ENCODE measurements at regions not wholly inside any gene's neighbourhood (a gene's known extent, or its start where the extent isn't known, plus 50 kb on each side); places are given as distances from the start of the nearest gene placed in this dataset.
"Not testable (repeated sequence)": the region's sequence is repeated elsewhere in the genome, so short reads cannot be mapped to it uniquely, and the experiment has no call there.

DNA sequence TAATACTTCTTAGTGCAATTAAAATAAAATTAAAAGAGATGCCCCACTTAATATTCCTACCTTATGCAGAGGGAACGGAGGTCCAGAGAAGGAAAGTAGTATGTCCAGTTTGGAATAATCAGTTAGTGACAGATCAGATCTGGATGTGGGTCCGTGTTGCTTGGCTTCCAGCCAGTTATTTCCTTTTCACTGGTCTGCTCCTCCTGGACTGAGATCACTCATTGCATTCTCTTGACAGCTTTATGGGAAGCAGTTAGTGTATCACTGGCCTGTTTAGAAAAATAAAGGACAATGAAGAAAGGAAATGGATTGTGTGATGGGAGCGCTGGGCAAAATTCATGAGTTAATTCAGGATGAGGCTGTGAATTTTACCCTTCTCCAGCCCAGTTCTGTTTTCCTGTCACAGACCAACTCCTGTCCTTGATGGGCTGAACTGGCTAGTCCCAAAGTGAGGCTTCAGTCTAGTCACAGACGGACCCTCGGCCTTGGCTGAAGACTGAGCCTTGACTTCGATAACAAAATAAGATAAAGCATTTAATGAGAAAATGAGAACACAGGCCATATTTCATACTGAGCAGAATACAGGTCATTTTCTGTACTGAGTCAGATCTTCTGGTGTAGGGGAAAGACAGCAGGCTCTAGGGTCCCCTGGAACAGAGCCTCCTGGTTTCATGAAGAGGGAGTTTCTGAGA, 85.2 kb upstream of the TRABD2B start:
- DNase-seq: peak; percentile 94

DNA sequence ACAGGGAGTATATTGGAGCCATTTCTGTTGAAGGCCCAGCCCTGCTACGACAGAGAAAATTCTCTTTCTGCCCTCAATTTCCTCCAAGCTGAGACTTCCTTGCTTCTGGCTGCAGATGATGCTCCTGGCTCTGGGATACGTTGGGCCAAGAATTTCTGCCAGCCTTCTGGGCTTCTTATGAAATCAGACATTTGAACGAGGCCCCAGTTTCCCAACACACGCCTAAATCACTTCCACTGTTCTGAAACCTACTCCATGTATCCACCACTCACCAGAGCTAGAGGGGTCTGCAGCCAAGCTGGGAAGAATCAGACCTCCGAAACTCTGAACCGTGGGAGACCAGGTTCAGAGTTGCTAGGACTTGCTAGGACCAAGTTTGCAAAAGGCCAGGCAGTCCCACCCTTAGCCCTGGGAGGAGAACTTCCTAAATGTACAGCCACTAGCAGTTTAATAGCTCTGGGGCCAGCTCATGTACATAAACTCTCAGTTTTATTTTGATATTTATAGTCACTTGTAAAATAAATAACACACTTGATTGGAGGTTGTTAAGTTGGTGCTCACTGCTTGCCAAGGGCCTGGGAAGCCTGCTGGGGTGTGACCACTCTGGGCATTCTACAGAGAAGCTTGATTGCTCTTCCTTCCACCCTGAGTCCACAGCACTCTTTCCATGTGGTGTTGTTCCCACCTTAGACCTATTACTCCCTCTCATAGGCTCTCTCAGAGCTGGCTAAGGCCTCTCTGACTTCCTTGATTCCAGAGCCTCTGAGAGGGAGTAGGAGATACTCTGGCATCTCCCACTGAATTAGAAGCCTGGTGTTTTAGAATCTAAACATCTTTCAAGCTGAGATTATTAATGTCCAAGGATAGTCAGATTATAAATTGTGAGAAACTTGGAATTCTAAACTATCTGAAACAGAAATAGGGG, 83.4 kb upstream of the TRABD2B start:
- DNase-seq: peak; percentile 14

DNA sequence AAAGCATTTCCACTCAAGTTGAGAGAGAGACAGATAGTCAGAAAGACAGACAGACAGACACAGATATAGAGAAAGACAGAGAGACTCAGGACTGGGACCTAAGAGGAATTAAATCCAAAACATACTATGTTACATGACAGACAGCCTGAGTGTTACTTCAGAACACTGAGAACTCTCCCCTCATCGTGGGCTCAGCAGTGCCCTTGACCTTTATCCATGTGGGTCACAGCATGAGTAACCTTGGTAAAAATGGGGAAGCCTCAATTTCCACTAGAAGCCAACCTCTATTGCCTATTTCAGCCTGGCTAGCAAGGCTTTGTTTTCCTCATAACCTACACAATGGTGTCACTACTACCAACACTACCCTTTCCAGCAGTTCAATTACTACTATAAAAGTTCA, 81.9 kb upstream of the TRABD2B start:
- no peak for DNase-seq

DNA sequence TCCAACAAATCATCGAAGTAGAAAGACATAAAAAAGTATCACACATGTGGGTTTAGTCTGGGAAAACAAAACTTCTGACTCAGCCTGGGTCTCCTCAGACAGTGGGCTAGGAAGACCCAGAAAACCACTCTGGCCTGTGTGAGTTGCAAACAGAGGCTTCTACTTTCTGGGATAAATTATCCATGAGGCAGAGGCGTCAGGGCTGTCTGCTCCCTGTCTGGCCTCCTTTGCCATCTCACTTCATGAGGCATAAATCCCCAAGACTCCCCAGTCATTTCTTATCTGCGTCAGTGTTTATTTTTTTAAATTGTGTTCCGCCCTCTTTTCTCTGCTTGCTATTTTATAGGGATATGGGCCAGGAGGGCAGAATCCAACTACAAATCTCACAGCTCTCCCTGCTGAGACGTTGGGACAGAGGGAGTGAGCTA, 80.6 kb upstream of the TRABD2B start:
- no peak for DNase-seq

DNA sequence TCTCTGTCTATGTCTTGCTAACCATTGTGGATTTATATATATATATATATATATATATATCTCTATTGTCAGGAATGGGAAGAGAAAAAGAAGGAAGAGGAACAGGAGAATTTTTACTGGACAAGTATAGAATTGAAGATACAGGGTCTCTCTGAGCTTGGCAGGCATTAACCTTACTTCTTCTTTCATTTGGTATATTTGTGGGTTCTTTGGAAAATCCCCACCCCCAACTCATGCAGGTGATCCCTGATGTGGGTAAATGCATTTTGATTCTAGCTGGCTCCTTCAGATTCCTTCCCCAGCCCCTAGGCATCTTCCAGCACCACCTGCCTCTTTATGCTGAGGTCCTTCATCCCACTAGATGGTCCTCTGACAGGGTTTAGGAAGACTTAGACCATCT, 78.8 kb upstream of the TRABD2B start:
- no peak for DNase-seq

DNA sequence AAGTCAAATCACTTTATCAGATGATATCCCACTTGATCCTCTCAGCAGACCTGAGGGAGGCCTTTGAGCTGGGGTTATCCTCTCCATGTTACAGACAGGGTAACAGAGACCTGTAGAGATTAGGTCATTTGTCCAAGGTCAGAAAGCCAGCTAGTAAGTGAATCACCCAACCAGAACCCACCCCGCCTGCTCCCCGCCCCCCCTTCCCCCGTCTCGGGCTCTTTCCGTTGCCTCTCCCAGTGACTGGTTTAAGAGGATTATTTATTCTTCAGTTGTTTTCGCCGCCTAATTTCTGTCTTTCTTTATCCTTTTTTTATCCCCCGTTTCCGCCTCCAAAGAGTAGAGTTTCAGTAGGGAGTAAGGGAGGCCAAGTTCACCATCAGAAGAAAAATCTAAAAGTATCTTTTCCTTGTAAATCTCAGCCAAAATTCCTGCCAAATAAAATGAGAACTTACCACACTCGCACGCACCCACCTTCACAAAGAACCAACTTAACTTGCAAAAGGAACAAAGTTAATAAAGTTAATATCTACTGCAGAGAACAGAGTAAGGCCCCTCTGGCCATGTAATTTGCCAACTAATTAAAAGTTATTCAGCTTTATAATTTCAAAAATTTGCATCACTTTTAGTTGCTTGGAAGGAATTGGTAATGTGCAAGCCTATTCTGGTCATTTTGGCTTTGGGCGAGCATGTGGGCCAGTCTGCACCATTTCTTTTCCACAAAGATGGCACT, 76.8 kb upstream of the TRABD2B start:
- no peak for DNase-seq

DNA sequence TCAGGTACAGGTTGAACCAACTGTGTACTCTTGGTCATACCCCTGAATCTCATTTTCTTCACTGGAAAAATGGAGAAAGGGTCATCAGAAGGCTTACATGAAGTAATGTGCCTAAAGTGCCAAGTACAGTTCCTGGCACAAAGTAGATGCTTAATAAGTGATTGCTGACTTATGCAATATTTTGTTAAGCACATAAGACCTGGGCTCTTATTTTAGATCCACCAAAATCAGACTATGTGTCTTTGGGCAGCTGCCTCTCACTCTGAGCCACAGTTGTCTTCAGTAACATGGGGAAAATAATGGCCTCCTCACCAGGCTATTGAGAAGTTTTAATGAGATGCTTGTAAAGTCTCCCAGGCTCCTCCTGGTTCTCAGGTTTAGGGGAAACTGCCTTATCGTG, 74.3 kb upstream of the TRABD2B start:
- no peak for DNase-seq

DNA sequence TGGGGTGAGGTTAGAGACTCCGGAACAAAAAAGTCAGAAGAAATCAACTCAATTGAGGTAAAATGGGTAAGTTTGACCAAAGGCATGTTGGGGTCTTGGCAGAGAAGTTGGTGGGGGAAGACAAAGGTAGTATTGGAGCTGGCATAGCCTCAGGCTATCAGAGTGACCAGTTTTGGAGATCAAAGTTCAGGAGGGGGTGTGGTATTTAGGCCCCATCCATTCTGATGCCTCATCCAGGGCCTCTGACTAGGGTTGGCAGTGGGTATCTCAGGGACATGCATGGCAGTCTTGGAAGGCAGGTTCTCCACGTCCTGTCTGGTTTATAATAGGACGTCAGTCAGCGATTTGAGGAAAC, 73.2 kb upstream of the TRABD2B start:
- no peak for DNase-seq

DNA sequence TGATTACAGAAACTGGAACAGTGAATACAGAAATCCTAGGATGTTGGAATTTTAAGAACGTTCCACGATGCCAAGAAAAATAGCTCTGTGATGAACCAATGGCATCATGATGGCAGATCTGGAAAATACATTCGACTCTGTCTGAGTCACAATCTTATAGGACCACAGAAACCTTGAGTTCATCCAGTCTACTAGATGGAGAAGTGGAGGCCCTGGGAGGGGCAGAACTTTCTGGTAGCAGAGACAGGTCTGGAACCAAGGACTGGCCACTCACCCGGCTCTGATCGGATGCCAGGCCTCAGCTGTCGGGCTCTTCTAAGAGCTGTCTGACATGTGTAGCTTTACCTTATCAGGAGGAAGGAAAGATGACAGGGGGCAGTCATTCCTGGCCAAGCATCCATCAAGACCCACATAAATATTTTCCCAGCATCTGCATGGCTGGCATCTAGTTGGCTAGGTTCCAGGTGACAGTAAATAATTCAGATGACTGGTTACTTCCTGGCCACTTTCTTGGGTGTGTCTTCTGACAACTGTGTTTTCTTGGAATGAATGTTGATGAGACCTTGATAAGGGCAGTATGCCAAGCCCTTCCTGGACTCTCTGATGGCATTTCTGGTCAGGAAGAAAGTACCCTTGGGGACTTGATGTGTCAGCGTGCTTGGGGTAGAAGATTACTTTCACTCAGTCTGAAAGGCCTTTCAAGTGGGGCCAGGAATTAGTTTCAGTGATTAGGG, 72.6 kb upstream of the TRABD2B start:
- no peak for DNase-seq

DNA sequence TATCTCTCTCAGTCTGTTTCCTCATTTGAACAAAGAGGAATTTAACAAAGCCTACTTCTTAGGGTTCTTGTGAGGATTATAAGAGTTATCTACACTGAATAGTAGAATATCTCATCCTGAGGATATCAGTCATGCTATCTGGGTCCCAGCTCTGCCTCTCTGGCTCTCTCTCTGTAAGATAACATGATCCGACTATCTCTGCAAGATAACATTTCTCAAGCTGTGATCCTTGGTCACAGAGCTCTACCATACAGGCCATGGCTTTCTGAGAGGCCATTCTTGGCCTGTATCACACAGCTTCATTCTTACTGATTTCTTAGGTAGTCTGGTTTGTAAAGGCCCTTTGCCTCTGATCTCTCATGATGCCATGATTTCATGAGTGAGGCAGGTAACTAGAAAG, 71.0 kb upstream of the TRABD2B start:
- DNase-seq: no peak

DNA sequence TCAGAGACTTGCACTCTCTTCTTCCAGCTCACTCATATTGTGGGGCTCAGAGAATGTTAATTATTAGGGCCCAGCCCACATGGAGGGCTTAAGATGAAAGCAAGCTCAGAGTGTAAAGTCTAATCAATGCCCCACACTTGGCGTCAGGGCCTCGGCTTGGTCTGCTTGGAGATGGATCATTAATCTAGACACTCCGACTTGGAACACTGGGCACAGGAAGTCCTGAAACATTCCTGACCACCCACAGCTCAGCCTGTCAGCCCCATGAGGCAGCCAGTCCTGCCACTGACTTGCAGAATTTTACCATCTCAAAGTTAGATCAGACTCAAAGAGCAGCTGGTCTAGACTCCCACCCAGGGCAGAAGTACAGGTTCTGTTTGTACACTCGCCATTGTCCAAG, 69.8 kb upstream of the TRABD2B start:
- DNase-seq: no peak

DNA sequence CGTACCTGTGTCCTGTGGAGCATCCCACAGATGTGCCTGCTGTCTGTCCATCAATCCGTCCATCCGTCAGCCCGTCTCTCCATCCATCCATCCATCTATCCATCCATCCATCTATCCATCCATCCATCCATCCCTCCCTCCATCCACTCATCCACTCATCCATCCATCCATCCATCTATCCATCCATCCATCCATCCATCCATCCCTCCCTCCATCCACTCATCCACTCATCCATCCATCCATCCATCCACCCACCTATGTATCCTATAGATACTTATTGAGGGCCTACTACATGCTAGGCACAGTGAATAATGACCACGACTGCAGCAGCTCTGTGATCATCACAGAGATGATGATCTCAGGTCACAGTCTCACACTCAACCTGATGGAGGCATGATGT, 67.5 kb upstream of the TRABD2B start:
- DNase-seq: not testable (repeated sequence)

DNA sequence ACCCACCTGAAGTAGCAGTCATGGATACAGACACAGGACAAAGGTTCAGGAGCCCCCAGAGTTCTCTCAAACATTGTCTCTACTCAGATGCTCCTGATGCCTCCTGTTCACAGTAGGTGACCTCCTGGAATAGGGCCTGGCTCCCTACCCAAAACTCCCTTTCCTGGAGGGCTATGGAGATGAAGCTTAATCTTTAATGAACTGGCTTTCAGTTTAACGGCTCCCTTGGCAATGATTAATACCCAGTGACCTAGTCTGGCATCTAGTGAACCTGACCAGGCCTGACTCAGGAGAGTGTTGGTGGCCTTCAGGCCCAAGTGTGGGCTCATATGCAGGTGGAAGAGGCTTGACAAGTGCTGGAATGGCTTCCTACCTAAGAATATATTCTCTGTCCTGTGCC, 65.2 kb upstream of the TRABD2B start:
- DNase-seq: no peak

DNA sequence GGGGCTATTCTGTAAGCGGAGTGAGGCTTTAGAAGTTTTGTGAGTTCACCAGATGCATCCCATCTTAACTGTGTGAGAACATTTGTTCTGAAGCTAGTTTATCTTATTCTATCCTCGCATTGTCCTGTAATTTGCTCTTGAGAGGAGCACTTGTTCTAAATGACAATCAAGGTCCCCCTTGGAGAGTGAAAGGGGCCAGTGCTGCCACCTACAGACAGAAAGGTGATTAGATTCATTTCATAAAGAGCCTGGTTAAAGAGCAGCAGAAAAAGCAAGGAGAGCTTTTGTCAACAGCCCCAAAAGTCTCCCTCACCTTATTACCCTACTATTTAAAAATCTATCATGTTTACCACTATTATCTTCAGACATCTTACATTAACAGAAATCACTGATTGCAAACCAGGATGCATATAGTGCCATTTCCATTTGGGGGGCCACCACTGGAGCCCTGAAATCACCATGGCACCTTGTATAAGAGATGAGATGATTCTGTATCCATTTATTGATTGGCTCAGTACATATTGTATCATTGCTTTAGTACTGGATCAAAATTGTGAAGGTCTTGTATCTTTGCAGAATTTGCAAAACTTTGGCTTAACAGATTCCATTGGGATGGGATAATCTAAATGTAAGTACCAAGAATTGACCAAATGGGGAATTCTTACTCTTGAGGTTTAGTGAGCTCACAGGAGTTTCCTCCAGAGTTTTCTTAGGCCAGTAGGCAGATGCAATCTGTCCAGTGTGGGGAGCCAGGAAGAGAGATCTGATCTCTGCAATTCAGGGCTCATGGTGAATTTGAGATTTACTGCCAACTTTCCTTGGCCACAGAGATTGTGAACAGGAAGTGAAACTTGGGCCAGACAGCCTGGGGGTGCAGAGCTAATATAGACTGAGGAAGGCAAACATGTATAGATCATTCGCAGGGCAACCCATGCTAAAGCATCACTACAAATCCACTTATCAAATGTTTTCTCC, 64.3 kb upstream of the TRABD2B start:
- DNase-seq: peak; percentile 65

DNA sequence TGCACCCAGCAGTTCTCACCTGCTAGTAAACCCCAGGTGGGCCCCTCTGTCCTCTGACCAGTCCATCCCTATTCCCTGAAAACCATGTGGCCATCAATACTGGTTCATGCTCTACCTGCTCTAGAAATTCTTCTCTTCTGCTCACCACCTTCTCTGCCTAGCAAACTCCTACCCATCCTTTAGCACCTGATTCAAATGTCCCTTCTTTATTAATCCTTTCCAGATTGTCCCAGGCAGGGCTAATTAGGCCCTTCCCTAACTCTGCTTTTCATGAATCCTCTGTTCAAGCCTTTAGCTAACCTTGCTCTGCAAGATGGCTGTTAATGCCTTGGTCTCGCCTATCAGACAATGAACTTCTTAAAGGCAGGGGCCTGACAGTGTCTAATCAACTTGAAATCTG, 62.1 kb upstream of the TRABD2B start:
- DNase-seq: no peak

DNA sequence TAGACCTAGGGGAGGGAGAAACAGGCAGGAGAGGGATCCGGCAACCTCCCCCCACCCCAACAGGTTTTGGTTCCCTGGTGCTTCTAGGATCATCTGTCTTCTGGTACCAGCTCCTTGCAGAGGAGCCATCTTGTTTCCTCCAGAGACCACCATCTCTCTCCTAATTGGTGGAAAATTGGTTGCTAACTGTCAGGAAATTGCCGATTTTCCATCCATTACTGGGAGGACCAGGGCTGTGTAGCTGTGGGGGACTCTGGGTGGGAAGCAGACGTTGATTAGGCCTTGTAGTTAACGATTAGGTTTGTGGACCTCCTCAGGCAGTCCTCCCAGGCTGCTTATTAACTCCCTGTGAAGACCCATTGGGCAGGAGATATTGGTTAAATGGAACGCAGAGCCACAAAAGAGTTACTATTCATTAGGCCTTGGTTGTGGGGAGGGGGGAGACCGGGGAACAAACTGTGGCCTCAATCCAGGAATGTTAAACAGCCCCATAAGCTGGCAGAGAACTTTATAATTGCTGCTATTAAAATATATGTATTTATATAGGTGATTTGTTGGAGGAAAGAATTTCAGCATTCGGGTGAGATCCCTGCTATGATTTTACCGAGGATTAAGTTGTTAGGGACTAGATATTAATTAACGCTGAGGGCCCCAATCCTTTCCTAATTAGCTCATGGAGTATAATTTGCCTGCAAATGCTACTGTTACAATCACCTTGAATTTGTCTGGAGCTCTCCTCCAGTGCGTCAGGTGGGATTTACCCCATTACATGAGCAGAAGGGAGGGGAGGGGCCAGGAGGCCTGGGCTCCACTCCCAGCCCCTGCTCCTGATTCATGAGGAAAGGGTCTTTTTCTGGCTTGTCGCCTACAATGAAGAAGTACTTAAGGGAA, 61.2 kb upstream of the TRABD2B start:
- DNase-seq: no peak

DNA sequence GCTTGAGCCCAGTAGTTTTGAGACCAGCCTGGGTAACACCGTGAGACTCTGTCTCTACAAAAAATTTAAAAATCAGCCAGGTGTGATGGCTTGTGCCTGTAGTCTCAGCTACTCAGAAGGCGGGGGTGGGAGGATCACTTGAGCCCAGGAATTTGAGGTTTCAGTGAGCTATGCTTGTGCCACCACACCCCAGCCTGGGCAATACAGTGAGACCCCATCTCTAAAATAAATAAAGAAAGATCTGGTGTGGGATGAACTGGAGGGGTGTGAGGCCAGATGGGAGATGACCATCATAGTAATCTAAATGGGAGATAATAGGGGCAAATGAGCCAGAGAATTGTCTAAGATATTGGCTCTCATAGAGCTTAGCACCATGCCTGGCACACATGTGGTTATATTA, 60.1 kb upstream of the TRABD2B start:
- DNase-seq: no peak

DNA sequence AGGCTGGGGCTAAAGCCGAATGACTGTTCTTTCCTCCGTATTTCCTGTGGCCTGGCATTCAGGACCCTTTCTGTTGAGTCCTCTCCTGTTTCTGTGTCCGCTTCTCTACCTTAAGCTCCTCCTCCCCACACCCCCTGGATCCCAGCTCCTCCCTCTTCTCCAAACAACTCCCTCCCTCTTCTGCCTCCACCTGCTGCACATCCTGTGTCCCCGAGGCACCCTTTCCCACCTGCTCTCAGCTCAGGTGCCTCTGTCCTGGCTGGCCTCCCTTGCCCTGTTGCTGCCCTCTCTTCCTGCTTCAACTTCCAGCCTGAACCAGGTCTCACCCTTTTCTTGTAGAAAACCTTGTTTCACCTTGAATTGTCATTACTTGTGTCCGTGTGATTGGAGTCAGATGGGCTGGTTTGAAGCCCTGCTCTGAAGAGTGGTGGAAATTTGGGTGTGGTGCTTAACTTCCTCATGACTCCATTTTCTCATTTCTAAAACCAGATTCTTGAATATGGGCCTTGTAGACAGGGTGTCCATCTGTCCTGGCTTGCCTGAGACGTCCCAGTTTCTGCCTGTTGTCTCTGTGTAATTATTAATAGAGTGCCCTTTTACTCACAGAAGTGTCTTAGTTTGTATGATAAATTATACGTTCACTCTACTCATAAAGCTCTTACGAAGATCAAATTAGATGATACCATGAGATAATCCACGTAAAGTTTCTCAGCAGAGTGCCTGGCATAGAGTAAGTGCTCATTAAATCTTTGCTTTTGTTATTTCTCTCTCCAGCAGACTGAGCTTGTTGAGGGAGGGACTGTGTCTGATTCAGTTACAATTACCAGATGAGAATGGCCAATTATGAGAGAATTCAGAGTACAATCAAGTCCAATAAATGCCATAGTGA, 58.9 kb upstream of the TRABD2B start:
- DNase-seq: peak; percentile 89

DNA sequence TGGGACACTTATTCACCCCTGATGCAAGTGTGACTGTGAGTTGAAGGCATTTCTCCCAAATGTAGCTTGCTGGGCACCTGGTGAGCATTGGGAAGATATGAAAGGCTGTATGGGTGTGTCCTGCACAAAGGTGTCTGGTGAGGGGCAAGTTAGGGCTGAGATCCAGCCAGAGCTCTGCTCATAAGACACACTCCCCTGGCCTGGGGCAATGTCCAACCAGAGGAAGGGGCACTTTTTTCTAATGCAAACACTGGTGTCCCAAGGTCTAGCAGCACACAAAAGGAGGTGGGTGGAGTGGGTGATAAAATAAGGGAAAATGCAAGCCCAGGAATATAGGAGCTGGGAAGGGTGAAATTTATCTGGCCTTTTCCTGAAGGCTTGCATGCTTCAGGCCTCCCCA, 57.0 kb upstream of the TRABD2B start:
- DNase-seq: no peak

DNA sequence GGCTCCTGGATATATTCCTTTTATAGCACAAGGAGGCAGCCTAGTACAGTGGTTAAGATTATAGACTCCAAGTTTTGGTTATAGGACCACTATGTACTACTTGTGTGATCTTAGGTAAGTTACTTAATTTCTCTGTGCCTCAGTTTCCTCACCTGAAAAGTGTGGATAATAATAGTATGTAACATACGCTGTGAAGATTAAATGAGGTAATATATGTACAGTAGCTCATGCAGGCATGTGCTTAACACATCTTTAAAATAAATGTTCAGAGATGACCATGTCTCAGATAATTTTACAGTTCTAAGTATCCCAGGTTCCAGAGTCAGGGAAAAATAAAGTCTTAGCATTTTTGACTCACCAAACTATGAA, 55.7 kb upstream of the TRABD2B start:
- no peak for DNase-seq
